Left renal pelvis (tissue), 4 donors: ENCODE measurements at regions not wholly inside any gene's neighbourhood (a gene's known extent, or its start where the extent isn't known, plus 50 kb on each side); places are given as distances from the start of the nearest gene placed in this dataset.

ENCODE experiments used
- DNase-seq, 4 donors: peaks; one replicate each; pipeline ENCODE4 v3.0.0-alpha.2; 2013; ENCODE audit warnings: low read depth in 4 of 4, low spot score in 3 of 4

DNA sequence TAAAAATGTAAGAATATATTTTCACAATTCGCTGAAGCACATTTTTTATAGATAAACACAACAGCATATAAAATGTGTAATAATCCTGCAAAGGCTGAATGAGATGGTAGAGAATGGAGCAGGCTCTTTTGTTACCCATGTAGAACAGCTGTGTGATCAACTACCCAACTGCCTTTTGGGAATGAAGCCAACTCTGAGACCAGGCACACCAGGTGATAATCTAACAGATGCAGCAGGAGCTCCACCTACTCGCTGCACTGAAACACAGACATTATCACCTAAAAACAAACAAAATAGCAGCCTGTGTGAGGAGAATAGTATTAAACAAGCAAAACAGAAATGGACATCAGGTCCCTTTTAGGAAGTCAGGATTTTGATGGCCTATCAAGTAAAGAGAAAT, 183.3 kb downstream of the CCDC59 start:
- DNase-seq = no peak

DNA sequence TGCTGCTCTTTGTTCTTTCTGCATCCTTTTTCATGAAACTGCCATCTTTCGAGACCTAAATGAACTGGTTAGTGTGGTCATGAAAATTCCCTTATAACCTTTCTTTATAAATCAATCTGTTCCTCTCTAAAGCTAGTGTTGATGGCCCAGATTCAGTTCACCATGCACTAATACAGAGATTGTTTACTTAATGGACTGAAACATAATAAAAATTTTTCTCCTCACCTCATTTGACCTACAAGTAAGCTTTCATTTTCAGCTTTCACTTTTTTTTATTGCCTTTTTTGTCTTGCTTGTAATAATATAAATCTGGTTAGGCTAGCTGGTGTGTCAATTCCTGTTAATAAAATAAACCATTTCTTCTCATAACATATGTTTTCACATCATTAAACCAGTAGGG, 183.8 kb downstream of the CCDC59 start:
- DNase-seq = no peak

DNA sequence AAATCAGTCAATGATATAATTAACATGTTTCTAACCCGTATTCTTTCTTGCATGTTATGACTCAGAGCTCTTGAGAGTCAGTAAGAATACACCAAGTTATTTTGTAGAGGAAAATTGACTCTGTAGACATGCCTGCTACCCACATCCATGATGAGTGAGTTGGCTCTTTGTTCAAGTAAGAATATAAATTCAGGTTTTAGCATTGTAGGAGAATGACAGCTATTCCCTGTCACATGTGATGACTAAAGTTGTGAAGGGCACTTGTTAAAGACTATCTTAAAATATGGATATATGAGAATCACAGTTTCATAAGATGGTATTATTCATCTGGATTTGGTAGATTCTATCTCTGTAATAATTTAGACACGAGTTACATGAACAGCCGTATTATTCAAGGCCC, 209.1 kb downstream of the CCDC59 start:
- no peak for DNase-seq

DNA sequence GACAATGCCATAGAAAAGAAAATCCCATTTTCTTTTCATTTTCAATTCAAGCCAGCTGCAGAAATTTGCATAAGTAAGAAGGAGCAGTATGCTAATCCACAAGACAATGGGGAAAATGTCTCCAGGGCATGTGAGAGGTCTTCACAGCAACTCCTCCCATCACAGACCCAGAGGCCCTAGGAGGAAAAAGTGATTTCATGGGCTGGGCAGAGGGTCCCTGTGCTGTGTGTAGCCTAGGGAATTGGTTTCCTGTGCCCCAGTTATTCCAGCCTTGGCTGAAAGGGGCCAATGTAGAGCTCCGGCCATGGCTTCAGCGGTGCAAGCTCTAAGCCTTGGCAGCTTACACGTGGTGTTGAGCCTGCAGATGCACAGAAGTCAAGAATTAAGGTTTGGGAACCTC, 211.4 kb downstream of the CCDC59 start:
- no peak for DNase-seq

DNA sequence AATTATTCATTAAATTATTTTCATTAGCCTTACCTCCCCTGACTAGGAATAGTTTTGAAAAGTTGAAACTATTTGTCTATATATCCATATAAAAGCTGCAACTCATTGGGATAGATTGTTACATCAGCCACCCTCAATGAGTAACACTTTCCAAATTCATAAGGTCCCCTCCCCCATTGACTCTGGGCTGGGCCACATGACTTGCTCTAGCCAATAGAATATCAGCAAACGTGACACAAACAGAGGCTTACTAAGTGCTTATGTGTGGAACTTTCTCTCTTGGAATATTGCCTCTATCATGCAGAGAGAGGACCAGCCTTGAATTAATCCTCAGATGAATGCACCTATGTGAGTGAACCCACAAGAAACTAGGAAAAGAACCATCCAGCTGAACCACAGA, 213.7 kb downstream of the CCDC59 start:
- no peak for DNase-seq

DNA sequence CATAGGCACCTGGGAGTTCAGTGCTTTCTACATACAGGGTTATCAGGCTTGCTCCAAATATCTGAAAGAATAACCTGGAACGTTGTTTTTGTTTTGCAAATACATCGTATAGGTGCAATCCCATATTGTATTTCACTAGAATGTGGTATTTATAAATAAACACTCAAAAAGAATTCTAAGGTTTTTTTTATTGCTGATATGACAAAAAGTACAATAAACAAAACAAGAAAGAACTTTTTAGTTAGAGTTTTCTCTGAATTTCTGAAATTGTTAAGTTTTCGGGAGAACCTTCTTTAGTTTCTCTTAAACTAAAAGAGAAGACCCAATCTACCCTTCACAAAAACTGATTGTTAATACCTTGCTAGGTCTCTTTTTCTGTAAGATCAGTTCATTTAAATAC, 225.8 kb downstream of the CCDC59 start:
- no peak for DNase-seq

DNA sequence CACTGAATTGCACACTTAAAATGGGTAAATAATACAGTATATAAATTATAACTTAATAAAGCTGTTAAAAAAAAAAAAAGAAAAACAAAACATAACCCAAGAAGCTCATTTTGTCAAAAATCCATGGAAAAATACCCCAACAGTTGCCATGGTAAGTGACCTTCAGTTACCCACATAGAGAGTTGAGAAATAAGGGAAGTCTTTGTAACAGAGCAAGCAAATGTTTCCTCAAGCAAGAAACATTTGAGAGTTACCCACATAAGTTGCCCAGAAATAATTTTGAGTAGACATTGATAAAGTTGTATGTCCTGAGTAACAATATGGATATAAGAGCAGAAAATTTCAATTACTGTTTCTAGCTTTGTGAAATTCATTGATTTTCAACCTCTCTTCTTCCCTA, 227.4 kb downstream of the CCDC59 start:
- no peak for DNase-seq

DNA sequence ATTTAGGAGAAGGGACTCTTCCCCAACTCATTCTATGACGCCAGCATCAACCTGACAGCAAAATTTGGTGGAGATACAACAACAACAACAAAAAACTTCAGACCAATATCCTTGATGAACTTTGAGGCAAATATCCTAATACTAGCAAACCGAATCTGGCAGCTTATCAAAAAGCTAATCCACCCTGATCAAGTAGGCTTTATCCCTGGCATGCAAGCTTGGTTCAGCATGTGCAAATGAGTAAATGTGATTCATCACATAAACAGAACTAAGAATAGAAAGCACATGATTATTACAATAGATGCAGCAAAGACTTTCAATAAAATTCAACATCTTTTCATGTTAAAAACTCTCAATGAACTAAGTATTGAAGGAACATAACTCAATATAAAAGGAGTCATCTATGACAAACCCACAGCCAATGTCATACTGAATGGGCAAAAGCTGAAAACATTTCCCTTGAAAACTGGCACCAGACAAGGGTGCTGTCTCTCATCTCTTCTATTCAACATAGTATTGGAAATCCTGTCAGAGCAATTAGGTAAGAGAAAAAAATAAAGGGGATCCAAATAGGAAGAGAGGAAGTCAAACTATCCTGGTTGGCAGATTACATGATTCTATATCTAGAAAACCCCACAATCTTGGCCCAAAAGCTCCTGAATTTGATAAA, 233.3 kb downstream of the CCDC59 start:
- no peak for DNase-seq

DNA sequence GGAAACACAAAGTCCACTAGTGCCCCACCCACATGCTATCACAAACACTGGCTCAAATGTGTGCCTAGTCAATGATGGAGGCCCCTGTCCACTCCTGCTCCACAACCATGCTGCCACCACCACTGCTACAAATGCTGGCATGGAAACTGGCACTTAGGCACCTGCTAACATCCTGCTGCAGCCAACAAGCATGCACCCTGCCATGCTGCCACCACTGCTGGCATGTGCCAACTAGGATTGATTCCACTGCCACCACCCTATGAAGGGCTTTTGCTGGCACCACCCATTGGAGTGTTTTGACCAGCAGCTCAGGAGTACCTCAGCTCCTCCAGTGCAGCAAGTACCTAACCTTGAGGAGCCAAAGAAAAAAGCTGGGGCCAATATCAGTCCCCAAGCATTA, 236.6 kb downstream of the CCDC59 start:
- no peak for DNase-seq

DNA sequence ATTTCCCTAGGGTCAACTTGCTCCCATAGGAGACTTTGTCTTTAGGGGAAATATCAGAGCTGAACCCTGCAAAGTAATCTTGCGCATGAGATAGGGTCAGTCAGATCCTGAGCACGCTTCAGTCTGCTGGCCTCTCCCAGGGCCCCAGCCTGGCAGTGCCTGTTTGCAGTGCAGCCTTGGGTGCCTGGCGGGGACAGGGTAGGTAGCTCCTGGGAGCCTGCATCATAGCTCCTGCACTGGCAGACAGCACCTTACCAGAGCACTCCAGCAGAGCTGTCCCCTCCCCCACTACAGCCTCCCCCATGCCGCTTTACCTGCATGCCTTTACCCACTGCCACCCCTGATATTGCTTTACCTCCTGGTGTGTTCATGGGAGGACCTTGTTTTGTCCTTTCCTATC, 237.3 kb downstream of the CCDC59 start:
- no peak for DNase-seq

DNA sequence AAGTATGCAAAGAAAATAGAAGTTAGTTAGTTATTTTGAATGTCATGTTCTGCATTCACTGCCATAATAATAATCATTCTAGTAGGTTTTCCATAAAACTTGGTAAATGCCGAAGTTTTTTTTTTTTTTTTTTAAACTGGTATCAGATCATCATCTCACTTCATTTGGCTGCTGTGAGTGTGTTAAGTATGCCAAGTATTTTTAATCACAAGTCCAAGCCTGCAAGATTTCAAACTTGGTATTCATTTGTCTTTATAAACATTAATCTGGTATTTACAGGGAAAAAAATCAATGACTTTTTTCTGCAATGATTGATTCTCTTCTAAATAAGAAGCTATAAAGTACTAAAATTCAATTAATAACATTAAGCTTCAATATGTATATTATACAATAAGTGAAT, 248.9 kb downstream of the CCDC59 start:
- DNase-seq = no peak

DNA sequence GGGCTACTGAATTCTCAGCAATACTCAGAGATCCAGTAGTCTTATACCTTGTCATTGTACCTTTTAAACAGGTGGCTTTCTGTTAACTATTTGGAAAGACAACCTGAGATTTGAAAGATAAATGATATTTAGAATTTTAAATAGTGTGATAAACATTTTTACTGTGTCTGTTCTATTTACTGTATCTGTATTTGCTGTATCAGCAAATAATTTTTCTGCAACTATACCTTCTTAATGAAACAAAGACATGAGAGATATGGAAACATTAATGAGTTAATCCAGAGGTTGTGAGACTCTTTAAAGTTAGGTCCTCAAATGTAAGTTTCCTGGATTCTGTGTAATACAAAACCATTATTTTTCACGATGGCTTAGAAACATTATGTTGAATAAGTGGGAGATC, 249.6 kb downstream of the CCDC59 start:
- no peak for DNase-seq

DNA sequence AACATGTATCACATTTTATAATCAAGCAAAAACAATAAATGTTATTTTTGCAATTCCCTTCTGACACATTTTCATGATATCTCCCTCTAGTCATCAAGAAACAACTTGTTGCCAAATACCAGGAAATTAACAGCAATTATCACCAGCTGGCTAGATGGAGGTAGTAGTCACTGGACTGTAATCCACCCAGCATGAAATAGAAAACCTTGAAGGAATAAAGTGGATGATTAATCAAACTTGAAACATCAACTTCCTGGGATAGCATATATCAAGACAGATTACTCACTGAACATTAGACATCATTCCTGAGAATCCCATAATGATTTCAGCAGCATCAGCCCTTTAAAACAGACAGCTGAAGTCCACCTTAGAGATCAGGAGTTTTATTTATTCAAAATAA, 259.0 kb downstream of the CCDC59 start:
- DNase-seq = no peak

DNA sequence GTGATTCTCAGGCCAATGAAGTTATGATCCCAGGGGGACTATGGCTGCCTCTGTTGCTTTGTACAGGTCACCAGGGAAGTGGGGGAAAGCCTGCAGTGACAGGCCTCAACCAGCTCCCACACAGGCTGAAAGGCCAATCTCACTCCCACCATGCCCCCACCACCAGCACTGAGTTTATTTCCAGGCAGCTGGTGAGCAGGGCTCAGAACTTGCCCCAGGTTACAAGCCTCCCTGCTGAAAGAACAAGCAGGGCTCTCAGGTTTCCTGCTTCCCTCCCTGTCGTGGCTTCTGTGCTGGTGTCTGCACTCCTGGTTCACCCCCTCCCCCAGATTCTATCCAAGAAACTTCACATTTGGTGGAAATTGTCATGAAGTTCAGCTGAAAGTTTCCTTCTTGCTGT, 260.3 kb downstream of the CCDC59 start:
- no peak for DNase-seq

DNA sequence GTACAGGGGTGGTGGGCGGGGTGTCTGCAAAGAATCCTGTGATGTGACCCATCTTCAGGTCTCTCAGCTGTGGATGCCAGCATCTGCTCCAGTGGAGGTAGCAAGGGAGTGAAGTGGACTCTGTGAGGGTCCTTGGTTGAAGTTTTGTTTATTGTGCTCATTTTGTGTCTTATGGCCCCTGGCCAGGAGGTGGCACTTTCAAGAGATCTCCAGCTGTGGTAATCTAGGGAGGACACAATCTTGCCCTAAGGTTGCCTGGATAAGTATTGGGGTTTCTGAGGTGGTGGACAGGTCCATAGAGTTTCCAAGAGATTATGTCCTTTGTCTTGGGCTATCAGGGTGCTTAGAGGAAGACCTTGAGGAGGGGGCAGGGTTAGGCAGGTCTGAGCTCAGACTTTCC, 260.7 kb downstream of the CCDC59 start:
- DNase-seq = no peak

DNA sequence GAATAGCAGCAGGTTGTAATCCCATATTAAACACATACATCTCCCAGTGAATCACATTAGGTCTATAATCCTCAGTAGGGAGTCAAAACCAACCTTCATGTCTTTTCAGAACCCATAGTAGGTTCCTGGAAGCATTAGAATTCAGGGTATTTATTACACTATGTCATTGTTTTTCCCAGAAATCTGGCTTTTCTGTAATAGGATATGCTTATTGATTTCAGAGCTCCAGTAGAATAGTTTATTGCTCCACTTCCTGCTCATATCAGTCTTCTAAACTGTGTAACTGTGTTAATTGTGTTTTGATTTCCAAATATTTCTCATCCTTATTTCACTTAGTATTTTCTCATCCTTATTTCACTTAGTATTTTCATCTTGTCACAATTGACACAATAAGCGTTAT, 268.0 kb downstream of the CCDC59 start:
- DNase-seq = no peak

DNA sequence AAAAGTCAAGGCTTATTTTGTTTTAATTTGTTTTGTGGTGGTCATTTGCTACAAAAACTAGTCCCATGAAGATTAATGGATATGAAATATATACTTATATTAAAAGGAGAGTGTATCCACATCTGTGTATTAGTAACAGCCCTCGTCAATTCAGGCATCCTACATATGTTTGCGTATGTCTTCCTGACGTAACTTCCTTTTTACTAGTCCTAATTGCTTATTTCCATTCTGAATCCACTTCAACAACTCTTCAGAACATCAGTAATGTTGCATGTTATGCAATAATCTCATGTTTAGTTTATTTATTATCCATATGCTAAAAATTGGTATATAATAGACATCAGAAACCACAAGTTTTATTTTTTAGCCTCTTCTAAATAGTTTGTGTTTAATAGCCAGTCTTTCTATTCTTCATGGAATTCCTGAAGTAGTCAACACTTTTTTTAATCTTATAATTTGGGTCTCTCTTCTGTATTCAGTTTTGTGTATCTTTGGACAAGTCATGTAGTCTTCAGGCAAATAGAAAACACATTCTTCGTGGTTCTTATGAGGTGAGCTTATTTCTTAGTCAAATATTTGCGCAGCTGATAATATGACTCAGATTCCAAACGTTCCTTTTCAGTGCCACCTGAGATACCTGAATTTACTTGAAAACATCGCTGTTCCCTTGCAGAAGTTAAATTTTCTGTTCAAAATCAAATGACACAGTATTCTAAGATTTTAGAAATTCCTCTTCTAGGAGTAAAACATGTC, 268.6 kb downstream of the CCDC59 start:
- DNase-seq = no peak

DNA sequence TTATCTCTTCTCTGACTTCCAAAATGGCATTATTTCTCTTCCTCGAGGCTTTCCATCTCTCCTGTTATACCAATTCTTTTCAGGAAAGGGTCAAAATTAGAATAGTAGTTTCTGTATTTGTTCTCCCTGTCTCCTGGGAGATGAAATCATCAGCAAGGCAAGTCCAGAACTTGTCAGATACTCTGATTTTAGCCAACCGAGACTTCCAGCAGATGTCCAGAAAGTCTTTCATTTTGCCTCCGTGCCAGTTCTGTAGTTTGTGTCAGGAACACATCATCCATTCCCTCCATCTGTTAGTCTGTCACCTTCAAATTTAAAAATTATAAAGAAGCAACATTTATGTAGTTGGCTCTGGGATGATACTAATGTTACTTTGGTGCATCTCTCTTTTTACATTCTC, 275.7 kb downstream of the CCDC59 start:
- no peak for DNase-seq

DNA sequence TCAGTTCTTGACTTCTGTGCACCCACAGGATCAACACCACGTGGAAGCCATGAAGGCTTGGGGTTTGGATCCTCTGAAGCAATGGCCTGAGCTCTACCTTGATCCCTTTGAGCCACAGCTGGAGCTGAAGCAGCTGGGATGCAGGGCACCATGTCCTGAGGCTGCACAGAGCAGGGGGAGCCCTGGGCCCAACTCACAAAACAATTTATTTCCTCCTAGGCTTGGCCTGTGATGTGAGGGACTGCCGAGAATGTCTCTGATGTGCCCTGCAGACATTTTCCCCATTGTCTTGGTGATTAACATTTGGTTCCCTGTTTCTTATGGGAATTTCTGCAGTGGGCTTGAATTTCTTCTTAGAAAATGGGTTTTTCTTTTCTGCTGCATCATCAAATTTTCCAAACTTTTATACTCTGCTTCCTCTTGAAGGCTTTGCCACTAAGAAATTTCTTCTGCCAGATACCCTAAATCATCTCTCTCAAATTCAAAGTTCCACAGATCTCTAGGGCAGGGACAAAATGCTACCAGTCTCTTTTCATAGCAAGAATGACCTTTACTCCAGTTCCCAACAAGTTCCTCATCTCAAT, 288.2 kb downstream of the CCDC59 start:
- DNase-seq = no peak

DNA sequence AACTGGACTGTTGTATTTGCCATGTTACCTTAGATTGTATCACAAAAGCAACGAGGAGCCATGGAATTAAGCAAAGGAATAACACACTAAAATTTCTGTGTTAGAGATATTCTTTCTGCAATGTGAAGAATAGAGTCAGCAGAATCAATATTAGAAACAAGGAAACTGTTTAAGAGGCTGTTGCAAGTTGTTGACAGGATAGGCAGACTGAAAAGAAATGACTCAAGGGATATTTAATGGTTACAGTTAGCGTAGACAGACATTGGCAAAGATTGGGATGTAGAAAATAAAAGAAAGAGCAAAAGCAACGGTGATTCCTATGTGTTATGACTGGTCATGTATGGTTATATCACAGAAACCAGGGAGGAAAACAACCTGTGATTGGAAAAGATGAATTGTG, 299.0 kb upstream of the PPFIA2 start:
- DNase-seq = no peak

DNA sequence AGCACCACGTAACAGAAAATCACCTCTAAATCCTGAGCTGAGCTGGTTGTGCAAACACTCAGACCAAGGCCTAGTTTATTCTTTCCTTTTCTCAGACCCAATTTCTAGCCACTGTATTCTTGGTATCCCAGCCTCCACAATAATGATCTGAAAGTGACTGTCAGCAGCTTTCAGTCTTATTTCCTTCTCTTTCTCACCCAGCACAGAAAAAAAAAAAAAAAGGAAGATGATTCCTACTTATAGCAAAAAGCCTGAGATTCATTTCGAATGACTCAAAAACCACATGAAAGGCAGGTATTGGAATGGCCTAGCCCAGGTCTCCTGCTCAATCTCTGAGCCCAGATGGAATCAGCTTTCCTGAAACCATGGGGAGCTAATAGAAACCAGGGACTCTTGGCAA, 298.6 kb upstream of the PPFIA2 start:
- no peak for DNase-seq

DNA sequence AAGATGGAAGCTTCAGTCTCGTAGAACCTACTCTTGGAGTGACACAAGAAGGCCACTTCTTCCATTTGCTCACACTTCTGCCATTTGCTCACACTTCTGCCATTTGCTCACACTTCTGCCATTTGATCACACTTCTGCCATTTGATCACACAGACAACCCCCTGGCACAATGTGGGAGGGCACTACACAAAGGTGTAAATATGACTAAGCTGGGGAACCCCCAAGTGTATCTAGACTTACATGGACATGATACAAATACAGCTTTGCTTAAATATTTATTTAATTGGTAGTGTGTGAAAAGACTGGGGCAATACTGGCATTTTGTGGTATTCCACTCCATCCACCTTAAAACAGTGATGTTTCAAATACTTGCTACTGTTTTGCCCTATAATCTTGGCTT, 296.2 kb upstream of the PPFIA2 start:
- DNase-seq = no peak
